GM18861 (cell line): ENCODE measurements at regions not wholly inside any gene's neighbourhood (a gene's known extent, or its start where the extent isn't known, plus 50 kb on each side); places are given as distances from the start of the nearest gene placed in this dataset.
A peak's percentile ranks its signal among the peaks of the same experiment; 100 is the strongest.

Source experiments
- ATAC-seq: cut with Tn5 transposase; IDR thresholded peaks from one replicate; pipeline ENCODE4 v1.9.1; 2021; ENCODE audit not compliant: unreplicated experiment

- no peak for ATAC-seq
These were observed 61.0 kb downstream of the MRGPRX1 start for GRCh38 chr11:18878211-18878610.

DNA sequence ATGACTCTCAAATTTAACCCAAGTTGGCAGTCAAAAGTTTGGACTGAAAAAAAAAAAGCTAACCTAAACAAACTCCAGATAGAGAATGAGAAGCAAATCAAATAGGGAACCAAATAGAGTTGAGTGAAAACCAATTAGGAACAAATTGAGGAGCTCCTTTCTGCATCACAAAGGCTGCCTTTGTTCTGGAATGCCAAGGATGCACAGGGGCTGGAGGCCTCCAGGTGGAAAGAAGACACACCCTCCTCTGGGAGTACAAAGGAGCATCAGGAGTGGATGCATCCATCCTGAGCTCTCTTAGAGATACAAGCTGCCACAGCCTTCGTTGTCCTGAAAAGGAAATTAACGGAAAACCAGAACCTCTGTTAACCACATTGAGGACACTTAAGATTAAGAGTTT, 73.3 kb downstream of the MRGPRX1 start:
- no peak for ATAC-seq

- no peak for ATAC-seq
These were observed 73.7 kb upstream of the PTPN5 start for GRCh38 chr11:18865261-18865660.

DNA sequence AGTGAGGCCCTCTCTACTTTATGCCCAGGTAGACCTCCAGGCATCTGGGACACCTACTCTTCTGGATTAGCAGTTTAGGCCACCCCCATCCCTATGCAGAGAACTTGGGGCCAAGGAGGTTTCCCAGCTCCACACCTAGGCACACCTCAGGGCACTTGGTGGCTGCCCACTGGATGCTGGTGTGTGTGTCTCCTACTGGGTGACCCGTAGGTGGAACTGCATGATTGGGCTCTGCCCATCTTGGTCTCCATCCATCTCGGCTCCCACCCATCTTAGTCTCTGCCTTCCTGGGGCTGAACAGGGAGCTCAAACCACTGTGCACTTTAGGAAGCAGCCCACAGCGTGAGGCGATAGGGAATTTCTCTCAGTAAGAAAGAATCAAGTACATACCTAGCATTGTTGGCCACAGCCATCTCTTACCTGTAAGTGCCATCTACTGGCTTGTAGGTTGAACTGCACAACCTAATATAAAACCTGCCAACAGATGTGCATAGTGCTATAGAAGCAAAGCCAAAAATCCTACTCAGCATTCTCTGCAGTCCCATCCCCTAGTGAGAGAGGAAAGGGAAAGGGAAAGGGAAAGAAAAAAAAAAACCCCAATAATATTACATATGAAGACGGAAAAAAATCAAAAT, 61.6 kb upstream of the PTPN5 start:
- peak; percentile 66 for ATAC-seq

- no peak for ATAC-seq
These were observed 57.8 kb upstream of the PTPN5 start for GRCh38 chr11:18849406-18849805.

- ATAC-seq: no peak
These were observed 53.3 kb upstream of the PTPN5 start for GRCh38 chr11:18844753-18845367.
